ENCODE measurements at regions not wholly inside any gene's neighbourhood (a gene's known extent, or its start where the extent isn't known, plus 50 kb on each side); places are given as distances from the start of the nearest gene placed in this dataset.

DNA sequence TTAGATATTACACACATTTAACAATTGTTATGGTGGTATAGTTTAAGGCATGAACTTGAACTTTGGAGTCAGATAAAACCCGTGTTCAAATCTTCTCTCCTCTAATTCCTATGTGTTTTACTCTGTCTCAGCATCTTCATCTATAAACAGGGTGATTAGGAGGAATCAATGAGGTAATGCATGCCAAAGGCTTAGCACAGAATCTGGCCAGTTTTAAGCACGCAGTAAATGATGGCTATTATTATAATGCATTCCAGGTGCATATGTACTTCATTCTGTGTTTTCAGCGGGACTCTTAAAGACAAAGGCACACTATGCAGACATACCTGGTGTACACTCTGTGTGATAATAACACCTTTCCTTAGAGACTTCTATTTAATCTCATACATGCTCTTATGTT, 88.0 kb upstream of the FRY start:
- DNase-seq (ENCODE audit: low spot score): no peak
- in situ Hi-C loops (cut with MboI; ENCODE audit: low sequenced_read_pairs, unreplicated experiment): no loop called here
- no peak for TF ChIP-seq CTCF (IDR thresholded peaks at IDR 0.05; ENCODE audit: borderline replicate concordance, control extremely low read depth, extremely low read depth, insufficient read depth, missing control alignments)

- in situ Hi-C loops (cut with MboI; ENCODE audit: low sequenced_read_pairs, unreplicated experiment): no loop called here
- no peak for DNase-seq (ENCODE audit: low spot score)
These were observed 87.1 kb upstream of the FRY start for GRCh38 chr13:31944262-31945160.

GRCh38 chr13:31945202-31945961, 86.2 kb upstream of the FRY start:
- TF ChIP-seq CTCF (IDR thresholded peaks at IDR 0.05; ENCODE audit: borderline replicate concordance, control extremely low read depth, extremely low read depth, insufficient read depth, missing control alignments): no peak
- DNase-seq (ENCODE audit: low spot score): no peak
- in situ Hi-C loops (cut with MboI; ENCODE audit: low sequenced_read_pairs, unreplicated experiment): no loop called here

More at GRCh38 chr13:31944262-31945160, 87.1 kb upstream of the FRY start:
- no peak for TF ChIP-seq CTCF (IDR thresholded peaks at IDR 0.05; ENCODE audit: borderline replicate concordance, control extremely low read depth, extremely low read depth, insufficient read depth, missing control alignments)

- DNase-seq (ENCODE audit: low spot score): no peak
- no peak for TF ChIP-seq CTCF (IDR thresholded peaks at IDR 0.05; ENCODE audit: borderline replicate concordance, control extremely low read depth, extremely low read depth, insufficient read depth, missing control alignments)
- in situ Hi-C loops (cut with MboI; ENCODE audit: low sequenced_read_pairs, unreplicated experiment): no loop called here
These were observed 85.3 kb upstream of the FRY start for GRCh38 chr13:31946091-31946770.

- no peak for TF ChIP-seq CTCF (IDR thresholded peaks at IDR 0.05; ENCODE audit: borderline replicate concordance, control extremely low read depth, extremely low read depth, insufficient read depth, missing control alignments)
- no peak for DNase-seq (ENCODE audit: low spot score)
- in situ Hi-C loops (cut with MboI; ENCODE audit: low sequenced_read_pairs, unreplicated experiment): no loop called here
These were observed 84.5 kb upstream of the FRY start for GRCh38 chr13:31947105-31947504.

GRCh38 chr13:31947506-31947905, 84.1 kb upstream of the FRY start:
- TF ChIP-seq CTCF (IDR thresholded peaks at IDR 0.05; ENCODE audit: borderline replicate concordance, control extremely low read depth, extremely low read depth, insufficient read depth, missing control alignments): no peak

More at GRCh38 chr13:31947506-31947905, 84.1 kb upstream of the FRY start:
- in situ Hi-C loops (cut with MboI; ENCODE audit: low sequenced_read_pairs, unreplicated experiment): no loop called here
- no peak for DNase-seq (ENCODE audit: low spot score)

Data from GM13976 (cell line).